GM12873 (cell line): ENCODE measurements at regions not wholly inside any gene's neighbourhood (a gene's known extent, or its start where the extent isn't known, plus 50 kb on each side); places are given as distances from the start of the nearest gene placed in this dataset.

Experiments used
- CTCF ChIP-seq: IDR thresholded peaks from 2 replicates; pipeline ENCODE4 v1.5.1; 2012; ENCODE audit warnings: low read depth, mild to moderate bottlenecking, moderate library complexity, low read length, control low read depth; ENCODE audit not compliant: insufficient read depth; ENCODE audit errors: missing control alignments

- TF ChIP-seq CTCF = no peak
Measured at GRCh38 chr11:28777126-28777525, 668.9 kb downstream of the METTL15 start.

GRCh38 chr11:28773606-28774005 lies 665.4 kb downstream of the METTL15 start:
- TF ChIP-seq CTCF = no peak

- no peak for TF ChIP-seq CTCF
Measured at GRCh38 chr11:28770806-28771205, 662.6 kb downstream of the METTL15 start.

- TF ChIP-seq CTCF = no peak
Measured at GRCh38 chr11:28767574-28767973, 659.4 kb downstream of the METTL15 start.

GRCh38 chr11:28763876-28764275 lies 655.7 kb downstream of the METTL15 start:
- no peak for TF ChIP-seq CTCF

GRCh38 chr11:28763151-28763550 lies 655.0 kb downstream of the METTL15 start:
- no peak for TF ChIP-seq CTCF

- TF ChIP-seq CTCF = no peak
Measured at GRCh38 chr11:28760676-28761390, 652.6 kb downstream of the METTL15 start.
